Uterus (tissue), 2 donors: ENCODE measurements at regions not wholly inside any gene's neighbourhood (a gene's known extent, or its start where the extent isn't known, plus 50 kb on each side); places are given as distances from the start of the nearest gene placed in this dataset.

Experiments used
- POLR2A ChIP-seq, 2 donors: fragments of 450-650 bp; IDR thresholded peaks; one replicate each; pipeline ENCODE4 v1.6.1; 2016; ENCODE audit warnings: antibody characterized with exemption in 2 of 2, mild to moderate bottlenecking in 1 of 2, moderate library complexity in 1 of 2
- TF ChIP-seq, protein P1 (sequence below), 4 experiments: fragments of 200-600 bp in 2 of 4; fragments of 450-650 bp in 2 of 4; sonication (generic) in 2 of 4; IDR thresholded peaks; one replicate each; pipeline ENCODE4 v1.5.1; 2016 to 2019; ENCODE audit warnings: antibody characterized with exemption in 4 of 4, mild to moderate bottlenecking in 2 of 4, moderate library complexity in 1 of 4

DNA sequence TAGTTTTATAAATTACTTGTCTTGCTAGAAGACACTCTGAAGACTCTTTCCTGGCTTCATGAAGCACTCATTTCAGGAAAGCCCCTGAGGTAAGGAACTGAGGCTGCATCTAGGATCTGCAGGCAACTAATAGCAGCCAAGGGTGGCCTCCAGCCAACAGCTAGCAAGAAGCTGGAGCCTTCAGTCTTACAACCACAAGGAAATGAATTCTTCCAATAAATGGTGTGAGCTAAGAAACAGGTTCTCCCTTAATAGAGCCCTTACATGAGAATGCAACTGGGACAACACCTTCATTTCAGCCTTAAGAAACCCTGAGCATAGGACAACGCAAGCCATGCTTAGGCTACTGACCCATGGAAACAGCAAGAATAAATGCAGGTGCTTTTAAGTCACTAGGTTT, 254.6 kb upstream of the RBBP8 start:
- TF ChIP-seq, protein P1, sequence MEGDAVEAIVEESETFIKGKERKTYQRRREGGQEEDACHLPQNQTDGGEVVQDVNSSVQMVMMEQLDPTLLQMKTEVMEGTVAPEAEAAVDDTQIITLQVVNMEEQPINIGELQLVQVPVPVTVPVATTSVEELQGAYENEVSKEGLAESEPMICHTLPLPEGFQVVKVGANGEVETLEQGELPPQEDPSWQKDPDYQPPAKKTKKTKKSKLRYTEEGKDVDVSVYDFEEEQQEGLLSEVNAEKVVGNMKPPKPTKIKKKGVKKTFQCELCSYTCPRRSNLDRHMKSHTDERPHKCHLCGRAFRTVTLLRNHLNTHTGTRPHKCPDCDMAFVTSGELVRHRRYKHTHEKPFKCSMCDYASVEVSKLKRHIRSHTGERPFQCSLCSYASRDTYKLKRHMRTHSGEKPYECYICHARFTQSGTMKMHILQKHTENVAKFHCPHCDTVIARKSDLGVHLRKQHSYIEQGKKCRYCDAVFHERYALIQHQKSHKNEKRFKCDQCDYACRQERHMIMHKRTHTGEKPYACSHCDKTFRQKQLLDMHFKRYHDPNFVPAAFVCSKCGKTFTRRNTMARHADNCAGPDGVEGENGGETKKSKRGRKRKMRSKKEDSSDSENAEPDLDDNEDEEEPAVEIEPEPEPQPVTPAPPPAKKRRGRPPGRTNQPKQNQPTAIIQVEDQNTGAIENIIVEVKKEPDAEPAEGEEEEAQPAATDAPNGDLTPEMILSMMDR (IDR thresholded peaks at IDR 0.05) = no peak
- TF ChIP-seq POLR2A (IDR thresholded peaks at IDR 0.05) = no peak
